SKM-1 treated with dmso at 0.1 percent for 144 hours (cell line): ENCODE measurements at regions not wholly inside any gene's neighbourhood (a gene's known extent, or its start where the extent isn't known, plus 50 kb on each side); places are given as distances from the start of the nearest gene placed in this dataset.

Experiments
- DNase-seq: peaks from one replicate; lab custom pipeline; 2025; ENCODE audit not compliant: unreplicated experiment; lab: John Stamatoyannopoulos, UW

DNA sequence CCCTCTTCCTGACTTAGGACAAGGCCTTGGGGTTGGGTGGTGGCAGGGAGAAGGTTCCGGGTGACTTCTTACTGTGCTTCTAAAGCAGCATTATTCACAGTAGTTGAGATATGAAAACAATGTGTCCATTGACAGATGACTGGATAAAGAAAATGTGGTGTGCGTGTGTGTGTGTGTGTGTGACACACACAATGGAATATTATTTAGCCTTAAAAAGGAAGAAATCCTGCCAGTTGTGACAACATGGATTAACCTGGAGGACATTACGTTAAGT lies 128.1 kb upstream of the RASGRP1 start:
- no peak for DNase-seq

DNA sequence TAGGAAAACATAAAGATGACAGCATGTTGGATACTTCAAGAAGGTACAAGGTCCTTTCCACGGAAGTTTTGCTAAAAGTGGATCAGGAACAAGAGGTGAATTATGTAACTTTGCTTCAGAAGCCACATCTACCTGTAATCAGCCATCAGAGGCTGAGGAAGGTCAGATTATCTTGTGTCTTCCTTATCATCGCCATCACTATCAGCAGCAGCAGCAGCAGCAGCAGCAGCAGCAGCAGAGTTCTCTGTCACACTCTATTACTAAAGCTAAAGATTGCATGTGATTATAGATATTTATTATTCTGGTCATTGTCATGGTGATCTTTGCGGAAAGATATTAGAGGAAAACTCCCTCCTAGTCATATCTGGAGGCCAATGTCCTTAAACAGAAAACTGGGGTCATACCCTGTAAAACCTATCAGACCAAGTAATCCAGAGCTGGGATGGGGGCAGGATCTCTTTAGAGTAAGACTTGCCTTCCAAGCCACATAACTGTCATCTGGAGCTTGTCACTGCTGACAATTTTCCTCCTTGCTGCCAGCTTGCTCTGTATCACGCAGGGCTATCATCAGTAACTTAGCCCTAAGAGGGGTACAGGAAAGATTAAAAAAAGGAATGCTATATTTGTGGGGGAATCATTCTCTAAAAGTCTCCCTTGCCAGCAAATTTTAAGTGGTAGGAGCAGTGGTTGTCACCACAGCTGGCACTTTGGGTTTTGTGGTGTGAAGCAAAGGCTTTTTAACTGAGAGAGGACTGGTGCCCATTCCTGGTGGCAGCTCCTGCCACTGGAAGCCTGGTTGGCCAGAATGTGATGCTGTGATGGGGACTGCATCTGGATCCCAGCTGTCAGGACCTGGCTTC lies 130.9 kb upstream of the RASGRP1 start:
- DNase-seq, result no peak

DNA sequence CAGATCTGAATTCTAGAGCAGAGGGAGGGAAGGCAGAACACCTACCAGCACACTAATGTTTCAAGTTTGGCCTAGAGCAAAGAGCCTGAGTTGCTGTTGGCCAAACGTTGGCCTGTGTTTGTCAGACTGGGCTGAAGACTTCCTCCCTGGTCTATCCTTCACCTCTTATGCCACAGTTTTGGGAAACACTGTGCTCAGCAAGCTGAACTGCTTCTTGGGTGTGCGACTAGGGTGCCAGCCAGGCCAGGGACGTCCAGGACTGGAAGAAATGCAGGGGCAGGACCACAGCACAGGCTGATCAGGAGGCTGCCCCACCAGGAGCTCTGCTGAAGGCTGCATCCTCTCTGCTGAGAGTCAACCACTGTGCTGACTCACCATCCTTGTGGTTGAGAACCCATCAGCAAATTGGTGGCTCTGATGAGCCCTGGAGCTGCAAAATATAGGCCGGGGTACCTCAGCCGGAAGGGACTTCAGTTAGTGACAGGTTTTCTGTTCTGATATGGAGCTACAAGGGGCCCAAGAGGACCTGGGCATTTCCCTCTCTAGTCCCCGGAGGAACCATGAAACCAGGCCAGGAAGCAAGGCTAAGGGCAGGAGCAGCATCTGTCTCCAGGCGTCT lies 131.6 kb upstream of the RASGRP1 start:
- no peak for DNase-seq

DNA sequence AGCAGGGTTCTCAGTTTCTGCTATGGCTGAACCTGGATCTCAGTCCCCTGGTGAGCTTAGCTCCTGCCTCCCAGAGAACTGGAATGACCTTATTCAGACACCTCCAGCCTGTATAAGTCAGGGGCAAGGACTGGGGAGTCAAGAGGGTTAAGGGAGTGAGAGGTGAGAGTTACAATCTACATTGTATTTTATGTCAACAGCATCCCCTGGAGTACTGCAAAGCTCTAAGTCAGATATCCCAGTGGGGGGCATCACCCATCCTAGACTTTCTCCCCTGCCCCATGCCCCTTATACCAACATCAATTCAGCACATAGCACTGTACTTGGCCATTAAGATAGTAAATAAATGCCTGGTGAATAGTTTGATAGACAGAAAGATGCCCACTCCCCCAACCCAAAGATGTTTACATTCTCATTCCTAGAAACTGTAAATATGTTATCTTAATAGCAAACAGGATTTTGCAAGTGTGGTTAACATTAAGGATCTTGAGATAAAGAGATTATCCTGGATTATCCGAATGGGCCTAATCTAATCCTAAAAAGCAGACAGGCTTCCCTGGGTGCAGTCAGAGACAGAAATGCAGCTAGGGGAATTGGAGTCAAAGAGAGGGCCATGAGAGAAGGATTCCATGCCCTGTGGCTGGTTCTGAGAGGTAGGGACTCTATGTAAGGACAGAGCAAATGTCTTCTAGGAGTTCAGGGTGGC lies 132.3 kb upstream of the RASGRP1 start:
- no peak for DNase-seq

DNA sequence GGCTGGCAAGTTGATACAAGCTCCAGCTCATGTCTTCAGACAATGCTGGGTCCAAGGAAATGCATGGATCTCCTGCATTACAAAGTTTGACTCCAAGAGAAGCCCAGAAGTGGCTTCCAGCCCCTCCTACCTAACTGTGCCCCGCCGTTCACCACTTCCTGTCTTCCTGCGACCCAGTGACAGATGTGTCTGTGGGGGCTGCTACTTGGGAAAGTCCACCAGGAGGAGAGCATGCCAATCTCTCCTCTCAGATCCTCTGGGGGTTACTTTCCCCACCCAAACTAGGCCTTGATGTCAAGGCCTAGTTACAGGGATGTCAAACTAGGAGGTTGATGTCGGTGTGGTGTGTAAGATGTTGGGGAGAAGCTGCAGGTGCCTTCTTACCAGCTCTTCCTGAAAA lies 133.6 kb upstream of the RASGRP1 start:
- no peak for DNase-seq

DNA sequence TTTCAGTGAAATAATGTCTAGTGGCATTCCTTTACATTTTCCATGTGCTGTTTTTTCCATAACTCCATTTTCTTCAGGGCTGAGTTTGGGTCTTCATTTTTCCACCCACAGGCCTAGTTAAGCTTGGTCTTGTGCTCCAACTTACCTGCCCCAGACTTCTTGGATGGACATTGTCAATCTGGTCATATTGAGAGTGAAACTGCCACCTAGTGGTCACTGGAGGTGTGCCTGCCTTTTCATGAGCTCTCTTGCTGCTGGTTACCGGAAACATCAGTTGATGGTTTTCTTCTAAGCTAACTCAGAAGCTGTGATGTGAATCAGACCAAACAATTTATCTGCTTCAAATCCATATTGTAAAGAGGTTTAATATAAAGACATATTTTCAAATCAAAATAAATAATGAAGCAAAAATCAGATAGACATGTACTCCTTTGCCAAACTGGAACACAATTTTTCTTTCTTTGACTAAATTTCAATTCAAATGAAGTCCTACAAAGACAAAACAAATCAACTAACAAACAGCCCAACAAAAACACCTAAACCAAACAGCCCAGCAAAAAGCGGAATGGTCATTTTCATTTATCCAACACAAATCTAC lies 135.1 kb upstream of the RASGRP1 start:
- DNase-seq, result peak; percentile 70

DNA sequence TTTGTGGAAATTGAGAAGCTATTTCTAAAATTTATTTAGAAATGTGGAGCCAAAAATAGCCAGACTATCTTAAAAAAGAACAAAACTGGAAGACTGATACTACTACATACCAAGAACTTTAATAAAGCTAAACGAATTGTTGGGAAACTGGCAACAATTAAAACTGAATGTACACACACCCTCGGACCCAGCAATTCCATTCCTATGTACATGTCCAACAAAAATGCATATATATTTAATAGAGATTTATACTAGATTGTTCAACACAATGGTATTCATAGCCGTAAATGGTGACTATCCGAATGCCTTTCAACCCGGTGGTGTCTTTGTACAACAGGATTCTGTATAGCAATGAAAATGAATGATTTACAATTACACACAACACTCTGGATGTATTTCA lies 136.5 kb upstream of the RASGRP1 start:
- no peak for DNase-seq

DNA sequence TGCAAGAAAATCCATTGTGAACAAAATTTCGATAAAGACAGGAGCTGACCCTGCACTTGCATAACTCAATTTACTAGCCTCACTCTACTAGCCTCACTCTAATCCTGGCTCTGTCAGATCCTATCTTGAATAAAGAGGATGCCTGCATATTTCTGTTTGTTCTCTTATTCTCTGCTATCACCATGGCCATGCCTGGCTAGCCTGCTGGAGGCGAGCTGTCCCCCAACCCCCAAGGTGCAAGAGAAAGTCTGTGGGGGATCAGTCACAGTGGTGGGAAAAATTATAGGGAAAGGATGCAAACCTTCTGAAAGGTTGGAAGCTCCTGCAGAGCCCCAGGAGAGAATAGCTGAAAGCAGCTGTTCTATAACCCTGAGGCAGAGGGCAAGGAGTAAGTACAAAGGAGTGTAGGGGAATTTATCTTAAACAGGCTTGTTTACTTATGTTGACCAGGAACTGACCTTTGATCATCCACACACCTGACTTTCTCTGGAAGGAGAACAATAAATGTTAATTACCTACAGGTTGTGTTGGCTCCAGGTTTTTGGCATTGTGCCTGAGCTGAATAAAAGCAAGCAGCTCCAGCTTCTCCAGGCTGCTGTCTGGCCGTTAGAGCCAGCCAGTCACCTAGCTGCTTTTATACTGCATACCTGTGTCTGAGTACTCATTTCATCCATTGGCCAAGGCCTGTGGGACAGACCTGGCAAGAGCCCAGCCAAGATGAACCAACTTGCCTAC lies 137.7 kb upstream of the RASGRP1 start:
- DNase-seq, result no peak

DNA sequence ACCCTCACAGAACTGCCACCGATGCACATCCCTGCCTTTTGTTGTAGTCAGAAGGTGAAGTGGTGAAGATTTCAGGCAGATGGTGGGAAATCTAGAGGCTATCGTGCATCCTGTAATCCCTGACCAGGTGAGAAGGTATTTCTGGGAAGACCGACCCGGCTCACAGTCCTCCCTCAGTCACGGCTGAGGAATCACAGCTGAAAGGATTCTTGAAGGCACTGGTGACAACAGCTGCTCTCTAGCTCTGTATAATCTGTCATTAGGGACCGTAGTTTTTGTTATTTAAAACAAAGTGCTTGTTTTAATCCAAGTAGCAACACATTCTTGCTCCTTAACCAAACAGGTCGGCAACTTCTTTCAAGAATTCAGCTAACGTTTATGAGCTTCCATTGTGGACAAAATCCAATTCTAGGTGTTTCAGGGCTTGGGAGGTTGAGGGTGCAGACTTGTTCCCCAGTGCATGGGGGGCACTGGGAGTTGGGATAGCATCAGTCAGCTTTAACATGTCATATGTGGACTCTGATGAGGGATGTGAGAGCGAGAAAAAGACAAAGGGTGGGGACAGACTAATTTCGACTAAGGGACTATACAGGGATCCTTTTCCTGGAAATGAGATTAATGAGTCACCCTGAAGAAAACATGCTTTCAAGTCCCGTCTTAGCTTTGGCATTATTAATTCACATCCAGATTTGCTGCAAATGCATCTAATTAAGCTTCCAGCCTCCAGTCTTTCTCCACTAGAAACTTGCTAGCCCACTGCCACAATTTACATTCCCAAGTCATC lies 141.0 kb upstream of the RASGRP1 start:
- no peak for DNase-seq

DNA sequence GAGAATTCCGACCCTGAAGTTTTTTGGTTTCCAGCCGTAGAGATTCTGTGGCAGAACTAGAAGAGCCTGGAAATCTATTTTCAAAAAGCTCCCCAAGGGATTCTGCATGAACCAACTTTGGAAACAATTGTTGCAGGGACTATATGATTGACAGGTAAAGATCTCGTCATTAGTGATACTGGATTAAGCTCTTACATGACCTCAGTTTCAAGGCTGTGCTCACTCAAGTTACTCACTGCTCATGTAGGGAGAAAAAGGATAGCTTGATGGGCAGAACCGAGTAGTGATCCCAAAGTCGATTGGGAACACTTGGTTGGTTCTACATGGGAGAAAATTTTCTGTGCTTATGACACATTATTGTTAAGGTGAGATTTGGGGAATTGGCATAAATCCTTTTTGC lies 142.3 kb upstream of the RASGRP1 start:
- DNase-seq, result no peak

DNA sequence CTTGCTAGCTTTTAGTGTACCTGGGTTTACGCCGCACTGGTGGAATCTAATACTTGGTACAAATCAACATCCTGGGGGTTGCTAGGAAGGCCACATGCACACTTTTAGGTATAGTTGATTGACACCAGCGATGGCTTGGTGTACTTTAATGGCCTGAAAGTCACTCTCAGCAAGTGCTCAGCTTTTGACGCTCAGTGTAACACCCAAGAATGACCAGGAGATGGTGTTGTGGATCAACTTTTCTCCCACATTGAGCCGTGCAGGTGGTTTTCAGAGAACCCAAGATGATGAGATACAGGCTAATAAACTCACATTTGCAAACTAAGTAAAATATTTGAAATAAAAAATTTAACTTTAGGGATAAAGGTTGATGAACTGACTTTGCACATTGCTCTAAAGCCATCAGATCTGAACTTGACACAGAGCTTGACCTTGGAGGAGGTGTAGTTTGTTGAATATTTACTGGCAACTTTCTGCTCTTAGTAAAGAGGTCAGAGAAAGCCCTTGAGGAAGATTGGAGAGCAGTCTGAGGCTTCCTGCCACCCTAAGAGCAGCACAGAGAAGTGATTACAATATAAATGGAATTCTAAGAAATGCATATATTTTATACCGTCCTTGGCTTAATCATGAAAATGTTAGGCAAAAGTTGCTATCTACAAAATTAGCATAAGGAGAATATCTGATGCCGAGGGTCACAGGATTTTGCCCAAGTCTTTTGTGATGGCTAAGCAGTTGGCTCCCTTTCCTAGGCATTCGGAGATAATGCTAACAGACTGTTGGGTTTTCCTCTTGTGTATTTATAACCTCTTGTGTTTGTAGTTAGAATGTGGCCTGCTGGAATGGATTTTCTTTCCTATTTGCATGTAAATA lies 143.4 kb upstream of the RASGRP1 start:
- DNase-seq, result peak; percentile 41

DNA sequence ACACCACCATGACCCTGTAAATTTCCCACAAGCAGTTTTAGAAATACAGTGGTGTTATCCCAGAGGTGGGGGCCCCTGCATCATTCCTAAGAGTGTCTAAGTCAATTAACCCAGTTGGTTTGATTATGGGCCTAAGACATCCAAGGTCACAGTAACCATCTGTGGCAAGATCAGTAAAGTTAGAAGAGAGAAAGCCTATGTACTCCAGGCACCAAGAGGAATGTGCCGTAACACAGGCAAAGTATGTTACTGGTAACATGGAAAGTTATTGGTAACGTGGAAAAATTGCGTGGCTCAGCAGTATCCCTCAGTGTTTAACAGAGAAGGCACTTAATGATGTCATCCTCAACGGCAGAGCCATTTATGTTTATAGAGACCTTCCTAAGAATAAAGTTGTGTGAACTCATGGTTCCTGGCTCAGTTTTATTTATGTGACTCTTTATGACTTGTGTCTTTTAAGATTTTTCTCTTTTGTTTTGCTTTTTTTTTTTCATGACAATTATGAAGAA lies 144.1 kb upstream of the RASGRP1 start:
- DNase-seq, result no peak

DNA sequence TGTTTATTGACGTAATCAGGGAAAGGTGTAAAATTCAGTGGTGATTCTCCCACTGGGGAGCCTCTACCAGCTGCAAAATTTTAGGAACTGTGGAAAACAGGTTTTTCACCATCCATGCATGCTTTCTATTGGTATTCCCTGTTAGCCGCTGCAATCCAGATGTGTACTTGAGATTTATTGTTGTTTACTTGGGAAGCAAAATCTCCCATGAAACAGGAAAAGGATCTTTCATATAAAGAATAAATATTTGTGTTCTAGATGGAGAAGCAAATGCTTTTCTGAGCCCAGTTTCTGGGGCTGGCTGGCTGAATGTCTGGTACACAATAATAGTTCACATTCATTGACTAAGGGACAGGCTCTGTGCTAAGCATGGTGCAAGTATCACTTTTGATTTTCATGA lies 144.6 kb upstream of the RASGRP1 start:
- DNase-seq, result no peak

DNA sequence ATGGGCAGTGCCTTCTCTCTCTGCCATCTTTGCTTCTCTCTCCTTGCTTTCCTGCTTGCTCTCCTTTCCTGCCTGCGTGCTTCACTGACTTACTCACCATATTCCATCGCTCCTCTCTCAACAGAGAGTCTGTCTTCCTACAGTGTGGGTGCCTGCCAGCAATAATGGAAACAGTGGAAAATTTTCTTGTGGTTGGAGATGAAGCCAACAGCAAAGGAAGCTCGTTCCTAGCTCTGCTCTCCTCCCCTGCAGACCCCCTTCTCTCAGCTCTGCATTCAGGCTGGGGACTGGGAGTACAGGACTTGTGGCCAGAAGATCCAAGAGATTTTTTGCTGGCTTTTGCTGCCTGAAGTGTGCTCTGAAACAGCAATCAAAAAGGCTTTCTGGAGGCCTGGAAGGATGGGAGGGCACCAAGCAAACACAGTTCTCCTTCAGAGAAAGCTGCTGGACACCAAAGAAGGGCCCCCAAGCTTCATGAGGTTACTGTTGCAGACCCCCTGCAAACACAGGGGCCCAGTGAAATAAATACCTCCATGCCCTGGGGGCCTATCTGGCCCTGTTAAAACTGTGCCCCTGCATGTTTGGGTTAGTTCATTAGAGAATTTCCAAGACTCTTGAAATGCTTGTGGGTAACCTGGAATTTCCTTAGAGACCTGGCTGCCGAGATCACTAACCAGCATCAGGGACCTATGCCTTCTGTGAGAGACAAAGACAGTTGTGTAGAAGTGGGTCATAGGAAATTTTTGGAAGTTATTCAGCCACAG lies 149.9 kb upstream of the RASGRP1 start:
- no peak for DNase-seq

DNA sequence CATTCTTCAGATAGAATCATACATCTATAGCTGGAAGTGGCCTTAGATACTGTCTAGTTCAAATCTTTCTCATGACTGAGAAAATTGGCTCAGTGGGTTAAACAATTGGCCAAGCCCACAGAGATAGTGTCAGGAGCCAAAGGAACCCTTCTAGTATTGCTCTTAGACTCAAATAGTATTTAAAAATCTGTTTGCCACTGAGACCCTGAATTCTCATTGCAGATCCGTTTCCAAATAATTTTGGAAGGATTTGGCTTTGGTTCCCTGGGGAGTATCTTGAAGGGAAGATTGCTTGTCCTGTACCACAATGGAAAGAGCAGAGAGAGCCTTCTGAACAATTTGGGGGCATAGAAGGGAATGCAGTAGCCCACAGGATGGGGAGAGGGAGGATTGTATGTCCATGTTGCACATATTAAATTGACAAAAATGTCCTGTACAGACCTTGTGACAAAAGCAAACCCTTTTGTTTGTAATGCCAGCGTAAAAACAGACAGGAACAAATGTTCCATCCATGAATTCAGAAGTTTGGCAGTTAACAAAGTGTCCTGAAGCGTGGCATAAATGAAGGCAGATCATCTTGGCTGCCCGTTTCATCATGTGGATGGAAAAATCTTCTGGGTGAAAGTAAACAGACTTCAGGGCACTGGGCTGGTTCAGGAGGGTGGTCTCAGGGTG lies 156.4 kb upstream of the RASGRP1 start:
- no peak for DNase-seq

DNA sequence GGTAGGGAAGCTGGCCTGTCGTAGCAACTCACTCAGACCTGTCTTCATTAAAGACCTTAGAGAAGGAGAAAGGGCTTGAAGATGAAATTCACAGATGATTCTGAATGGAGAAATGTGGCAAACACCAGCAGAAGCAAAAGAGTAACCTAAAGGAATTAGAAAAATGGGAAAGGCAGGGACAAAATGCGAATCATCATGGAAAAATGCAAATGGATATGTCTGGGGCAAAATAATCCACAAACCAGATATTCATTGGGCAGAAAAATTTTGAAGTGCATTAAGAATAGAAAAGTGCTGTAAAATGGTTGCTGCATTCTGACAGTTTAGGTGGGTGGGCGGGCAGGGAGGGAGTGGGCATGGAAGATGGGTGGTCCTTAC lies 156.9 kb upstream of the RASGRP1 start:
- no peak for DNase-seq

DNA sequence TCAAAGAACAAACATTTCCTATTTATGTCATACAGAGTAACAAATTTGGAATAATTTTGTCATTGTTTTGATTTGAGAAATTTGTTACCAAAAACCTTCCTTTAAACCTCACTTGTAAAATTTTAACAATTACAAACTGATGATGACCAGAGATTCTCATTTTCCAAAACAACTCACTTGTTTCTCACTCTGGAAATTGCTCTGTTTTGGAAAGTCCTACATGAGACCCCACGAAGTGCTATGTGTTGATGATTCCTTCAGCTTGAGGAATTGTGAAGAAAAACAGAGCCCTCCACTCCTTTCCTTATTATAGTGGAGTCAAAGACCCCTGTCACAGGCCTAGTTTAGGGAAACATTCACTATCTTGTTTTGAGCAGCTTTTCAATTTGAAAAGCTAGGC lies 157.6 kb upstream of the RASGRP1 start:
- no peak for DNase-seq

DNA sequence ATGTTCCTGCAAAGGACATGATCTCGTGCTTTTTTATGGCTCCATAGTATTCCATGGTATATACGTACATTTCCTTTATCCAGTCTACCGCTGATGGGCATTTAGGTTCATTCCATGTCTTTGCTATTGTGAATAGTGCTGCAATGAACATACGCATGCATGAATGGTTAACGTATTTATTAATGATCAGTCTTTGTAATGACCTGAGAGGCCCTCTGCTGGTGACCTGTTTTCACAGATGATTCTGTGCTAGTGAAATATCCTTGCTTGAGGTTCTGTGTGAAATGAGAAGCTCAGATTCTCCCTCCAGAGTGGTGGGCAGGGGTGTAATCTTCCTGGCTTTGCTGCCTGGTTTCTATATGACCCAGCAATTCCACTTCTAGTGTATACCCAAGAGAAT lies 160.2 kb upstream of the RASGRP1 start:
- DNase-seq, result no peak
